ENCODE measurements at regions not wholly inside any gene's neighbourhood (a gene's known extent, or its start where the extent isn't known, plus 50 kb on each side); places are given as distances from the start of the nearest gene placed in this dataset.

DNA sequence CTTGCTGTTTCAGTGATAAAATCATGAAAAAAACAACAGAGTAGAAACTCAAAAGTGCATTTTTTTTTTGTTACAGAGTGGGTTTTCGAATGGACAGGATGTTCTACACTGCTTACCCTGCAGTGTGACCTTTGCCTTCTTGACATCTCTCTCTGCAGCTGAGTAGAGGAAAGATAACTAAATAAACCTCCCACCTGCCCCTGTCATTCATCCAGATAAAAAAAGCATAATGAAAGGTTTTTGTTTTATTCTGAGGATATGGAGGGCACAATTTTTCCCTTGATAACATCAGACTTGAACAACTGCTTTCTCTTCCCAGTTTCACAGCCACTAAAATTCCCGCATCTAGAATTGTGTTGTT lies 193.6 kb upstream of the FOXQ1 start:
- no peaks in the 10 kb centered on the region for H3K36me3 Mint-ChIP-seq (ENCODE audit: low read depth)
- no peak overlapping the region for H3K27ac Mint-ChIP-seq
- no peaks in the 10 kb centered on the region for H3K9me3 Mint-ChIP-seq (ENCODE audit: insufficient read depth)
- POLR2A ChIA-PET, result no interaction called here
- H3K4me3 Mint-ChIP-seq, result no peak overlapping the region
- H3K4me1 Mint-ChIP-seq (ENCODE audit: low read depth), result no peaks in the 10 kb centered on the region
- DNase-seq, result no peak
- no peaks in the 10 kb centered on the region for H3K27me3 Mint-ChIP-seq (ENCODE audit: low read depth)
- ATAC-seq, result no peak
- CTCF ChIA-PET, result no interaction called here

DNA sequence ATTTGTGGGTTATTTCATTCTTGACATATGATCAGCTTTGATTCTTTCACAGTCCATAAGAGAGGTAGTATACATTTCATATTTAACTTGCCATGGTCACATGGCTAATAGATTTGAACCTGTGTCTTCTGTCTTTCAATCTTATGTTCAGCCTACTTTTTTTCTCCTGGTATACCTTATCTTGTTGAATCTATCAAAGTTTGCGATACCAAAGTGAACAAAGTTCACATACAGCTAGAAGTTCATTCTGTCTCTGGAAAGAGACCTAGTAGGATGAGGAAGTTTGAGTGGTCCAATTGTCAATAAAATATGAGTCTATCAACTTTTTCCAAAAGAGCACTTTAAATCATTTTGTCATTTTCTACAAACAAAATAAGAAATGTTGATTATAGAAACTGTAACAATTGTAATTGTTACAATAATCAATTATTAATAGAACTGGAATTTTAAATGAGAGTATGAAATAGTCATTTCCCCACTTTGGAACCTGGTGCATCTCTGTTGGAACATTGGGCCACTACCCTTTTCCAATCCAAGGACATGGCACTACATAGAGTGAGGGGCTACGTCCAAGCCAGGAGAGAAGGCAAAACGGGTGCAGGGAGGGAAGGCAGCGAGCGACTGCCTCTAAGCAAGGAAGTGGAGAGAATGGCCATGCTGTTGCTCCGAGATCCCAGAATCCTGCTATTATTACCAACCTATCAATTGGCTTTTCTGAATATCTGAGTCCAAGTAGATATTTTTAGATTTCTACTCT lies 194.2 kb upstream of the FOXQ1 start:
- no peaks in the 10 kb centered on the region for H3K36me3 Mint-ChIP-seq (ENCODE audit: low read depth)
- no peaks in the 10 kb centered on the region for H3K27me3 Mint-ChIP-seq (ENCODE audit: low read depth)
- DNase-seq (no peak), ATAC-seq (no peak)
- H3K4me1 Mint-ChIP-seq (ENCODE audit: low read depth), result no peaks in the 10 kb centered on the region
- CTCF ChIA-PET, result no interaction called here
- POLR2A ChIA-PET, result no interaction called here
- H3K4me3 Mint-ChIP-seq, result no peak overlapping the region
- no peak overlapping the region for H3K27ac Mint-ChIP-seq
- no peaks in the 10 kb centered on the region for H3K9me3 Mint-ChIP-seq (ENCODE audit: insufficient read depth)

DNA sequence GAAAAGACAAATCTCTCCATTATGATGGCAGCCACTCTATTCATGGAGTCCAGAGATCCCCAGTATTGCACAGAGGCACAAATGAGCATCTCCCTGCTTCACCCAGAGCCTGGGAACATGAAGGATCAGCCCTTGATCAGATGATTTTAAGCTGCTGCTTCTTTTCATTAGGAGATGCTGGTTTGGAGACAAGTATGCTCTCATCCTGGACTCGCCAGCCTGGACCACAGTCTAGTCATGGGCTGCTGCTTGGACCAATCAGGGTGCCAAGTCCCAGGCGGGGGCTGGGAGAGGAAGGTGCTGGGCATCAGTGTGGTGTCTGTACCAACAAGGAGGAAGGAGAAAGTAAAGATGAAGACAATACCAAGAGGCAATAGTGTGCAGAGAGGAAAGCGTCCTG lies 195.7 kb upstream of the FOXQ1 start:
- Mint-ChIP-seq H3K27me3 (ENCODE audit: low read depth) (peaks cover 2% of the 10 kb centered on the region), H3K36me3 (ENCODE audit: low read depth) (no peaks in the 10 kb centered on the region), H3K4me3 (no peak overlapping the region), H3K27ac (no peak overlapping the region), H3K4me1 (ENCODE audit: low read depth) (no peaks in the 10 kb centered on the region), H3K9me3 (ENCODE audit: insufficient read depth) (no peaks in the 10 kb centered on the region)
- CTCF ChIA-PET, result no interaction called here
- ATAC-seq, result no peak
- no peak for DNase-seq
- POLR2A ChIA-PET, result no interaction called here

DNA sequence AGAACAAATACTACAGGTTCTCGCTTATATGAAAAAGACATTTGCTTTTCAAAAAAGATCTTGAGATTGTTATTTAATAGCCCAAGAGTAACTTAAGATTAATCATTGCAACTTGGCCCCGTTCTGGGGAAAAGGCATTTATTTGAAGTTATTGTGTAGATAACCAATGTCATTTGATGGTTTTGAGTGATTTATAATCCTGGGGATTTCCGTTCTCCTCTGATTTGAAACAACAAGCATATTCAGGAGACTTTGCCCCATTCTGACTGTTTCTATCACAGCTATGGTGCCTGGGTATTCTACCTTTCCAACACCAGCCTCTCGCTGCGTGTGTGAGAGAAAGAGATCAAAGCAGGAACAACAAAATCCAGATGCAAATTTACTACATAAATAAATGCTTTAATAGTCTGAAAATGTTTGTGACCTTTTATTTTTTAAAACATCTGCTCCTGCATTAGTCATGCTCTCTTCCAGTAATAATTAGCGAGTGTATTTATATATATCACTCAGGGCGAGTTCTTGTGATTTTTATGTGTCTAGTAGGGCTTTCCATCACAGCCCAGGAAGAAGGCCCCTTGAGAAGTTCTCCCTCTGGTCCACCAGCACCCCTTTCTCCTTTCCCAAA lies 197.9 kb upstream of the FOXQ1 start:
- Mint-ChIP-seq H3K36me3 (ENCODE audit: low read depth) (no peaks in the 10 kb centered on the region), H3K4me1 (ENCODE audit: low read depth) (no peaks in the 10 kb centered on the region), H3K27ac (no peak overlapping the region), H3K4me3 (no peak overlapping the region), H3K9me3 (ENCODE audit: insufficient read depth) (no peaks in the 10 kb centered on the region), H3K27me3 (ENCODE audit: low read depth) (peaks cover 2% of the 10 kb centered on the region)
- ChIA-PET POLR2A (no interaction called here), CTCF (no interaction called here)
- DNase-seq (no peak), ATAC-seq (no peak)

DNA sequence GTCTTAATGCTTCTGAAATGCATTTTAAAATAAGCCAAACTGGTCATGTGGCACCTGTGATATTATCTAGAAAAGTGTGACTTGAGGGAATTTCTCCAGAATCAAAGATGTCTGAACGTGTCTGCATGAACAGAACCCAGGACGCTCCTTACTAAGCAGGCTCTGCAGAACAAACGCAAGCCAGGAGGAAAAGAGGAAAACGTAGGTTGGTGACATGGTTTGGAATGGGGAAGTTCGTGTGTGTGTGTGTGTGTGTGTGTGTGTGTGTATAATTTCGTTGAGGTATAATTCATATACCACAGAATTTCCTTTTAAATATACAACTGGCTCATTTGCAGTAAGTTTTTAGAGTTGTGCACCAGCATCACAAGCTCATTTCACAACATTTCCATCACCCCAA lies 200.5 kb upstream of the FOXQ1 start:
- CTCF ChIA-PET, result interaction anchor here (0.8 kb wide), 1 partner anchor 15 kb away, joined by 3 read pairs; no protein-coding TSS in a partner anchor
- no peak overlapping the region for H3K4me3 Mint-ChIP-seq
- ATAC-seq, result no peak
- no peaks in the 10 kb centered on the region for H3K36me3 Mint-ChIP-seq (ENCODE audit: low read depth)
- peaks cover 2% of the 10 kb centered on the region for H3K27me3 Mint-ChIP-seq (ENCODE audit: low read depth)
- no peaks in the 10 kb centered on the region for H3K9me3 Mint-ChIP-seq (ENCODE audit: insufficient read depth)
- POLR2A ChIA-PET, result no interaction called here
- H3K4me1 Mint-ChIP-seq (ENCODE audit: low read depth), result no peaks in the 10 kb centered on the region
- DNase-seq, result no peak
- H3K27ac Mint-ChIP-seq, result no peak overlapping the region

DNA sequence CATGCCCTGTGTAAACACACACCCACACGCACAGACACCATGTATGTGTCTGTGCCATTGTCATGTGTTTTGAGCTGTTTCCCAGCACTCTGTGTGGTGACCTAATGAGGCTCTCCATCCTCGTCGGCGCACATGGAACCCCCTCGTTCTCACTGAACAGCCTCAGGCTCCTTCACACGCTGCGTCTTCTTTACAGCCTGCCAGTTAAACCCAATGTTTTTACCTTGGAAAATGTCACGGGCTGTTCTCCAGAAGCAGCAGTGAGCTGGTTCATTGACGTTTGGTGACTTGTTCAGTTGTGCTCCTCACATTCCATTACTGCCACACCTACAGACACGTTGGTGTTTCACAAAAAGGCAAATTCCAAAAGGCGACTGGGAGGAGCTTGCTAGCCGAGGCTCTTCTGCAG lies 201.0 kb upstream of the FOXQ1 start:
- Mint-ChIP-seq H3K27me3 (ENCODE audit: low read depth) (peaks cover 2% of the 10 kb centered on the region), H3K27ac (no peak overlapping the region), H3K4me1 (ENCODE audit: low read depth) (no peaks in the 10 kb centered on the region), H3K9me3 (ENCODE audit: insufficient read depth) (no peaks in the 10 kb centered on the region), H3K36me3 (ENCODE audit: low read depth) (no peaks in the 10 kb centered on the region), H3K4me3 (no peak overlapping the region)
- CTCF ChIA-PET, result no interaction called here
- POLR2A ChIA-PET, result no interaction called here
- ATAC-seq, result no peak
- DNase-seq, result no peak

DNA sequence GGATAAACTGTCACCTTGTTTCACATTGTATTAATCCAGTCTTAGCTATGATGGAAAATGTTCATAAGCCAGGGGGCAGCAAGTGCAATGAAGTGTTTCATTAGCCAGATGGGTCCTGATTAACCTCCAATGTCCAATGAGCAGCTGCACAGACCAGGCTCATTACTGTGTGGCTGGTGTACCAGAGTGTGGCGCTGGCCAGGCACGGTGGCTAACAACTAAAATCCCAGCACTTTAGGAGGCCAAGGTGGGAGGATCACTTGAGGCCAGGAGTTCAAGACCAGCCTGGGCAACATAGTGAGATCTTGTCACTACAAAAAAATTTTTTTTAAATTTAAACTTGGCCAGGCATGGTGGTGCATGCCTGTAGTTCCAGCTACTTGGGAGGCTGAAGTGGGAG lies 201.7 kb upstream of the FOXQ1 start:
- H3K9me3 Mint-ChIP-seq (ENCODE audit: insufficient read depth), result no peaks in the 10 kb centered on the region
- H3K27me3 Mint-ChIP-seq (ENCODE audit: low read depth), result peaks cover 2% of the 10 kb centered on the region
- CTCF ChIA-PET, result no interaction called here
- ATAC-seq (no peak), DNase-seq (no peak)
- H3K36me3 Mint-ChIP-seq (ENCODE audit: low read depth), result no peaks in the 10 kb centered on the region
- H3K4me1 Mint-ChIP-seq (ENCODE audit: low read depth), result no peaks in the 10 kb centered on the region
- H3K4me3 Mint-ChIP-seq, result no peak overlapping the region
- H3K27ac Mint-ChIP-seq, result no peak overlapping the region
- POLR2A ChIA-PET, result no interaction called here

DNA sequence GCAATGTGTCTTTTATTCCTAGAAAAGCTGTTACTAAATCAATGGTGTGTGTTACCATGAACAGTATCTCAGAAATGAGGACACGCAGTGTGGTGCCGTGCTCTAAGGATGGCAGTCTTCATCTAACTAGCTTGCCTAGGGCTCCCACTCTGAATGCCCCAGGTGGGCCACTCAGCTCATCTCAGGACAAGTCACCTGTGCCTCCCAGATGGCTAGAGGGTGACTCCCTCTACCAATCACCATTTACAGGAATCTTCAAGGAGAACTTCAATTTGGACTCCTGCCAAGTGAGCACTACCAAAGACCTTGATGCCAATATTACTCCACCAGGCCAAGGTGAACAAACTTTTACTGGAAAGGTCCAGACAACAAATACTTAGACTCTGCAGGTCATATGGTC lies 202.8 kb upstream of the FOXQ1 start:
- ChIA-PET CTCF (no interaction called here), POLR2A (no interaction called here)
- no peaks in the 10 kb centered on the region for H3K9me3 Mint-ChIP-seq (ENCODE audit: insufficient read depth)
- no peaks in the 10 kb centered on the region for H3K36me3 Mint-ChIP-seq (ENCODE audit: low read depth)
- no peak overlapping the region for H3K27ac Mint-ChIP-seq
- ATAC-seq, result no peak
- H3K4me1 Mint-ChIP-seq (ENCODE audit: low read depth), result no peaks in the 10 kb centered on the region
- peaks cover 5% of the 10 kb centered on the region for H3K27me3 Mint-ChIP-seq (ENCODE audit: low read depth)
- H3K4me3 Mint-ChIP-seq, result no peak overlapping the region
- no peak for DNase-seq

DNA sequence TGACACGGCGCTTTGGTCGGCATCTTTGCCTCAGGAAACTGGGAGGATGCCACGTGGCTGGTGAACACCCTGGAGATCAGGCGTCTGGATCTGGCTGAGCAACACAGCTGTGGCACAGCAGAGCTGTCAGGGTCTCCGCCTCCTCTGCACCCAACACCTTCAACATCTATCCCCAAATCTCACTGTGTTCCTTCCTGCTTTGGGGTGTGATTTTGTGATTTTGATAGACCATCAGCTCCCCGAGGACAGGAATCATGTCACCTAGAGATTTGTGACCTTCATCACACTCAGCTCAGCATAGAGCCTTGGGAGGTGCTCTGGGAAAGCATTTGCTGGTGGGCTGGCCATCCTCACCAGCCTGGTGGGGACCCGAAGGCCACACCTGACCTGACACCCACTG lies 203.7 kb upstream of the FOXQ1 start:
- Mint-ChIP-seq H3K27ac (no peak overlapping the region), H3K4me1 (ENCODE audit: low read depth) (no peaks in the 10 kb centered on the region), H3K27me3 (ENCODE audit: low read depth) (peaks cover 5% of the 10 kb centered on the region), H3K36me3 (ENCODE audit: low read depth) (no peaks in the 10 kb centered on the region), H3K4me3 (no peak overlapping the region), H3K9me3 (ENCODE audit: insufficient read depth) (no peaks in the 10 kb centered on the region)
- DNase-seq (no peak), ATAC-seq (no peak)
- CTCF ChIA-PET, result no interaction called here
- POLR2A ChIA-PET, result no interaction called here

DNA sequence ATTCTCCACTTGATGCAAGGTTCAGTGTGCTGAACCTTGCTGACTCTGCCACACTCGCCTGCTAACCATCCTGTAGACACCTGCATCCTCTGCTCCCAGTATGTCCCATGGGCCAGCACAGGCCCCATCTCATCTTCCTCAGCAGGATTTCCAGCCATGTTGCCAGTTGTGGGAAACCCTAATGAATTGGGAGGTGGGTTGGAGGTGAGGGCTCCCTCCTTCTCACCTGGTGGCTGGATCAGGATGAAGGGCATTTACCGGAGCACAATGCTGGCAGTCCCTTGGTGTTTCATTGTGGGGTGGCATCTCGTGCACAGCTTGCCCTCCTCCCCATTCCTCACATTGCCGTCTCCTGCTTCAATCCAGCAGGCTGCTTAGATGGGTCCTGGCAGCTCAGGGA lies 204.3 kb upstream of the FOXQ1 start:
- ChIA-PET POLR2A (no interaction called here), CTCF (no interaction called here)
- no peak overlapping the region for H3K27ac Mint-ChIP-seq
- peaks cover 5% of the 10 kb centered on the region for H3K27me3 Mint-ChIP-seq (ENCODE audit: low read depth)
- no peaks in the 10 kb centered on the region for H3K4me1 Mint-ChIP-seq (ENCODE audit: low read depth)
- no peaks in the 10 kb centered on the region for H3K36me3 Mint-ChIP-seq (ENCODE audit: low read depth)
- H3K9me3 Mint-ChIP-seq (ENCODE audit: insufficient read depth), result no peaks in the 10 kb centered on the region
- DNase-seq (no peak), ATAC-seq (no peak)
- H3K4me3 Mint-ChIP-seq, result no peak overlapping the region

DNA sequence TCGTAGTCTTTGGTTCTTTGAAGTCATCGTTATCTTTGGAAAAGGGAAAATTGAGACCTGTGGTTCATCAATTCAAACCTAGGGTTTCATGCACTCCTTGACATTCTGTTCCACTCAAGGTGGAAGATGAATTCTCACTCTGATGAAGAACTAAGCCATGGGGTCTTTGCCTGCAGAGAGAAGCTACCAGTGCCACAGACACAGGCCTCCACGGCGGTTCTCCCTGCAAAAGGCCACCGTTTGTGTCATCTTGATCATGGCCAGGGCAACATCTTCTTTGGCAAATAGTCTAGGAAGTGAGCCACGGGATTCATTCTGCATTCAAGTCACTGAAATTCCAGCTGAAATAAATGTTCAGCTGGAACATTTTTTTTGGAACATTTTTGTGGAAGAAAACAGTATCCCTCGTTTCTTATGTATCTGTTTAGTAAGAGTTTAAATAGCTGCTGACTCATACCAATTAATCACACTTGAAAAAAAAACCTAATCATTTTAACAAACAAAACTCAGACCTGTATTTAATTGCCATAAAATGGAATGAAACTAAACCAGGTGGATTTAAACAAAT lies 206.0 kb upstream of the FOXQ1 start:
- DNase-seq (no peak), ATAC-seq (no peak)
- CTCF ChIA-PET, result no interaction called here
- H3K4me3 Mint-ChIP-seq, result no peak overlapping the region
- peaks cover 9% of the 10 kb centered on the region for H3K27me3 Mint-ChIP-seq (ENCODE audit: low read depth)
- no peak overlapping the region for H3K27ac Mint-ChIP-seq
- no peaks in the 10 kb centered on the region for H3K36me3 Mint-ChIP-seq (ENCODE audit: low read depth)
- H3K9me3 Mint-ChIP-seq (ENCODE audit: insufficient read depth), result no peaks in the 10 kb centered on the region
- POLR2A ChIA-PET, result no interaction called here
- H3K4me1 Mint-ChIP-seq (ENCODE audit: low read depth), result no peaks in the 10 kb centered on the region

DNA sequence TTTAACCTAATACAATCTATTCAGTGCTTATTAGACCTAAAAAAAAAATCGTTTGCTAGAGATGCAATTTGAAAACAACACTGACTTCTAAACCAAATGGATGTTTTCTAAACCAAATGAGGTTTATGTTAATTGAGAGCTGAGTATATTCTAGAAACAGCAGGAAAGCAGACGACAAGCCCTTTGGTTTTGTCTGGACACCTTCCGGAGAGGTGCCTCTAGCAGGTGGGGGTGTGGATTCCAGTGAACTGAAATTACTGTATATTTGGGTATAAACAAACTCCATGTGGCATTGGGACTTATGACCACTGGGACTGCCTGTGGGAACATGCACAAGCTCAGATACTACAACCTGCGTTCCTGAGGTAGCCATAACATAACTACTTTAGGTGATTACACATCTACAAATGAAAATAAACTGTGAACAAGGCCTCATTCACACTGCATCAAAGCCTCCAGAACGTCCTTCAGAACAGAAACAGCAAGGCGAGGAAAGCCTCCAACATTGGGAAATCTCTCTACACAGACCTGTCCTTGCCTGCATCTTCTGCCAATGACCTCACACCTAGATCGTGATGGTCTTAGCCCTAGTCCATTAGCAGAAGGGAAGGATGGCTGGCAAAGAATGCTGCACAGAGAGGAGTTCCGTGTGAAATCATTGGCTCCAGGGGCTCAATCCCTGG lies 206.8 kb upstream of the FOXQ1 start:
- DNase-seq (no peak), ATAC-seq (no peak)
- no peaks in the 10 kb centered on the region for H3K9me3 Mint-ChIP-seq (ENCODE audit: insufficient read depth)
- H3K4me3 Mint-ChIP-seq, result no peak overlapping the region
- ChIA-PET POLR2A (no interaction called here), CTCF (no interaction called here)
- peaks cover 11% of the 10 kb centered on the region for H3K27me3 Mint-ChIP-seq (ENCODE audit: low read depth)
- no peak overlapping the region for H3K27ac Mint-ChIP-seq
- H3K4me1 Mint-ChIP-seq (ENCODE audit: low read depth), result no peaks in the 10 kb centered on the region
- H3K36me3 Mint-ChIP-seq (ENCODE audit: low read depth), result no peaks in the 10 kb centered on the region
